ENCODE measurements at regions not wholly inside any gene's neighbourhood (a gene's known extent, or its start where the extent isn't known, plus 50 kb on each side); places are given as distances from the start of the nearest gene placed in this dataset.

GRCh38 chr11:13119941-13120520 is 110.9 kb downstream of the RASSF10 start:
- no peak overlapping the region for H3K4me3 ChIP-seq
- peaks cover 0 to 7% (median 0%) of the 10 kb centered on the region in 3 donors for H3K27me3 ChIP-seq (ENCODE audit: insufficient read depth in 3 of 3, low read length in 2 of 3)
- TF ChIP-seq, protein P1, sequence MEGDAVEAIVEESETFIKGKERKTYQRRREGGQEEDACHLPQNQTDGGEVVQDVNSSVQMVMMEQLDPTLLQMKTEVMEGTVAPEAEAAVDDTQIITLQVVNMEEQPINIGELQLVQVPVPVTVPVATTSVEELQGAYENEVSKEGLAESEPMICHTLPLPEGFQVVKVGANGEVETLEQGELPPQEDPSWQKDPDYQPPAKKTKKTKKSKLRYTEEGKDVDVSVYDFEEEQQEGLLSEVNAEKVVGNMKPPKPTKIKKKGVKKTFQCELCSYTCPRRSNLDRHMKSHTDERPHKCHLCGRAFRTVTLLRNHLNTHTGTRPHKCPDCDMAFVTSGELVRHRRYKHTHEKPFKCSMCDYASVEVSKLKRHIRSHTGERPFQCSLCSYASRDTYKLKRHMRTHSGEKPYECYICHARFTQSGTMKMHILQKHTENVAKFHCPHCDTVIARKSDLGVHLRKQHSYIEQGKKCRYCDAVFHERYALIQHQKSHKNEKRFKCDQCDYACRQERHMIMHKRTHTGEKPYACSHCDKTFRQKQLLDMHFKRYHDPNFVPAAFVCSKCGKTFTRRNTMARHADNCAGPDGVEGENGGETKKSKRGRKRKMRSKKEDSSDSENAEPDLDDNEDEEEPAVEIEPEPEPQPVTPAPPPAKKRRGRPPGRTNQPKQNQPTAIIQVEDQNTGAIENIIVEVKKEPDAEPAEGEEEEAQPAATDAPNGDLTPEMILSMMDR (IDR thresholded peaks at IDR 0.05) = no peak
- intact Hi-C loops (cut with DNase I) = no loop called here
- 47 to 50% (median 48%) methylated on average over 1 of the region's 1 CpG for WGBS, 3 donors
- H3K9me3 ChIP-seq = peaks cover 5% of the 10 kb centered on the region
- ATAC-seq (no peak), DNase-seq (no peak)
- H3K27ac ChIP-seq = no peak overlapping the region
- no peaks in the 10 kb centered on the region for H3K4me1 ChIP-seq
- H3K36me3 ChIP-seq (ENCODE audit: insufficient read depth in 1 of 2, low read depth in 1 of 2) = no peaks in the 10 kb centered on the region

DNA sequence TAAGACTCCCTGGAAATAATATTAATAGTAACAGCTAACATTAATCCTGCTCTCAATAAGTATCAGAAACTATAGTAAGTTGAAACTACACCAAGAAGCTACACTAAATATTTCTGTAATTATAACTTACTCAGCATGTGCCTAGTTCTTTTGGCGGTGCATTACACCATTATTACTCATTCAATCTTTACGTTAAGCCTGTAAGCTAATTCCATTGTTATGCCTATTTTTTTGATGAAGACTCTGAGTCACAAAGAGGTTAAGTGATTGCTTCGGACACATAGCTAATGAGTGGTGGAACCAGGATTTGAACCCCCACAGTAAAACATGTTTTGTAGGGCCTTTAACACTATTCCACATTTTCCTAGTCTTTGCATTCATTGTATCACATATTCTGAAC is 111.6 kb downstream of the RASSF10 start:
- peaks cover 5% of the 10 kb centered on the region for H3K9me3 ChIP-seq
- no peaks in the 10 kb centered on the region for H3K36me3 ChIP-seq (ENCODE audit: insufficient read depth in 1 of 2, low read depth in 1 of 2)
- no peak for ATAC-seq
- DNase-seq = no peak
- no peak overlapping the region for H3K27ac ChIP-seq
- TF ChIP-seq, protein P1 (IDR thresholded peaks at IDR 0.05) = no peak
- WGBS, 3 donors = 56 to 61% (median 59%) methylated on average over 3 of the region's 3 CpGs
- intact Hi-C loops (cut with DNase I) = no loop called here
- H3K4me3 ChIP-seq = no peak overlapping the region
- peaks cover 0 to 7% (median 0%) of the 10 kb centered on the region in 3 donors for H3K27me3 ChIP-seq (ENCODE audit: insufficient read depth in 3 of 3, low read length in 2 of 3)
- H3K4me1 ChIP-seq = no peaks in the 10 kb centered on the region

- no peaks in the 10 kb centered on the region for H3K36me3 ChIP-seq (ENCODE audit: insufficient read depth in 1 of 2, low read depth in 1 of 2)
- no peaks in the 10 kb centered on the region for H3K27me3 ChIP-seq (ENCODE audit: insufficient read depth in 3 of 3, low read length in 2 of 3)
- no peak overlapping the region for H3K27ac ChIP-seq
- no peaks in the 10 kb centered on the region for H3K4me1 ChIP-seq
- intact Hi-C loops (cut with DNase I) = no loop called here
- TF ChIP-seq, protein P1 (IDR thresholded peaks at IDR 0.05) = no peak
- WGBS, 3 donors = 27 to 41% (median 37%) methylated on average over 7 of the region's 7 CpGs
- peaks cover 5% of the 10 kb centered on the region for H3K9me3 ChIP-seq
- no peak overlapping the region for H3K4me3 ChIP-seq
- ATAC-seq (no peak), DNase-seq (no peak)
Observed at GRCh38 chr11:13126430-13126829, 117.3 kb downstream of the RASSF10 start.

DNA sequence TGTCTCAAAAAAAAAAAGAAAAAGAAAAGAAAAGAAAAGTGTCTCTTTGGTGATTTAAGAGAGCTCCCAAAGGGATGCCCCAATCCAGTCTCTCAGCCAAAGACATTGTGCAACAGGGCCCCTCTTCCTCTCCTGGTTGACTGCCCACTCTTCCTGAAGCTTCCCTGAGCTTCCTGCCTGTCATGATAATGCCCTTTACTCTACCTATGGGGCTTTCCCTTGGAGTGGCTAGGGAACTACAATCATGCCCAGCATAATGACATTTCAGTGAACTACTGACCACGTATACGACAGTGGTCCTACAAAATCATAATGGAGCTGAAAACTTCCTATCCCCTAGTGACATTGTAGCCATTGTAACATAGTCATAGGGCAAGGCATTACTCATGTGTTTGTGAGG is 118.0 kb downstream of the RASSF10 start:
- ATAC-seq (no peak), DNase-seq (no peak)
- no peak overlapping the region for H3K27ac ChIP-seq
- H3K4me1 ChIP-seq = no peaks in the 10 kb centered on the region
- peaks cover 5% of the 10 kb centered on the region for H3K9me3 ChIP-seq
- TF ChIP-seq, protein P1 (IDR thresholded peaks at IDR 0.05) = no peak
- WGBS, 3 donors = 81 to 85% (median 81%) methylated on average over 2 of the region's 2 CpGs
- H3K36me3 ChIP-seq (ENCODE audit: insufficient read depth in 1 of 2, low read depth in 1 of 2) = no peaks in the 10 kb centered on the region
- no peak overlapping the region for H3K4me3 ChIP-seq
- H3K27me3 ChIP-seq (ENCODE audit: insufficient read depth in 3 of 3, low read length in 2 of 3) = no peaks in the 10 kb centered on the region
- intact Hi-C loops (cut with DNase I) = no loop called here

GRCh38 chr11:13128354-13128753 is 119.2 kb downstream of the RASSF10 start:
- no peaks in the 10 kb centered on the region for H3K4me1 ChIP-seq
- WGBS, 3 donors = 93 to 96% (median 94%) methylated on average over 4 of the region's 4 CpGs
- ATAC-seq (no peak), DNase-seq (no peak)
- no peak overlapping the region for H3K27ac ChIP-seq
- TF ChIP-seq, protein P1 (IDR thresholded peaks at IDR 0.05) = no peak
- H3K36me3 ChIP-seq (ENCODE audit: insufficient read depth in 1 of 2, low read depth in 1 of 2) = no peaks in the 10 kb centered on the region
- intact Hi-C loops (cut with DNase I) = no loop called here
- no peaks in the 10 kb centered on the region for H3K27me3 ChIP-seq (ENCODE audit: insufficient read depth in 3 of 3, low read length in 2 of 3)
- H3K9me3 ChIP-seq = no peaks in the 10 kb centered on the region
- no peak overlapping the region for H3K4me3 ChIP-seq

Measured in psoas muscle (tissue), 7 donors.